Liver (tissue), 8 donors: ENCODE measurements at regions not wholly inside any gene's neighbourhood (a gene's known extent, or its start where the extent isn't known, plus 50 kb on each side); places are given as distances from the start of the nearest gene placed in this dataset.

Experiments used
- DNase-seq: peaks from one replicate; pipeline ENCODE4 v3.0.0-alpha.2; 2017; ENCODE audit warnings: low spot score
- H3K27ac ChIP-seq, 2 donors: one replicate each; pipeline ENCODE4 v1.7.0; 2013; ENCODE audit warnings: inconsistent platforms in 2 of 2, low read length in 2 of 2, control low read depth in 1 of 2, low read depth in 1 of 2, mild to moderate bottlenecking in 1 of 2
- H3K27me3 ChIP-seq, 4 donors: one replicate each; pipeline versions ENCODE4 v1.6.1 to v1.7.0; 2013; ENCODE audit warnings: low read length in 3 of 4, inconsistent platforms in 1 of 4, mild to moderate bottlenecking in 1 of 4, moderate library complexity in 1 of 4; ENCODE audit not compliant: control insufficient read depth in 4 of 4, insufficient read depth in 4 of 4
- H3K36me3 ChIP-seq, 4 donors: one replicate each; pipeline versions ENCODE4 v1.6.1 to v1.7.0; 2013; ENCODE audit warnings: low read length in 3 of 4, mild to moderate bottlenecking in 3 of 4, low read depth in 1 of 4, moderate library complexity in 1 of 4; ENCODE audit not compliant: control insufficient read depth in 4 of 4, insufficient read depth in 3 of 4
- H3K4me1 ChIP-seq, 4 donors: one replicate each; pipeline versions ENCODE4 v1.6.1 to v1.7.0; 2013; ENCODE audit warnings: low read length in 3 of 4, mild to moderate bottlenecking in 3 of 4, moderate library complexity in 1 of 4; ENCODE audit not compliant: control insufficient read depth in 4 of 4, insufficient read depth in 4 of 4
- H3K4me3 ChIP-seq, 3 donors: one replicate each; pipeline versions ENCODE4 v1.6.1 to v1.7.0; 2013; ENCODE audit warnings: low read length in 3 of 3, control low read depth in 1 of 3, low read depth in 1 of 3, mild to moderate bottlenecking in 1 of 3
- H3K9ac ChIP-seq, 2 donors: one replicate each; pipeline ENCODE4 v1.7.0; 2013; ENCODE audit warnings: low read length in 2 of 2, mild to moderate bottlenecking in 2 of 2, moderate library complexity in 2 of 2, control low read depth in 1 of 2, low read depth in 1 of 2
- H3K9me3 ChIP-seq, 4 donors: one replicate each; pipeline versions ENCODE4 v1.6.1 to v1.7.0; 2013; ENCODE audit warnings: low read length in 3 of 4; ENCODE audit not compliant: control insufficient read depth in 4 of 4
- EGR1 ChIP-seq, 2 donors: IDR thresholded peaks; 2 replicates each; pipeline ENCODE4 v1.6.1; 2016 to 2018; ENCODE audit warnings: antibody characterized with exemption in 2 of 2, low read depth in 2 of 2
- GABPA ChIP-seq, 2 donors: IDR thresholded peaks in 1 of 2; conservative IDR thresholded peaks in 1 of 2; 2 replicates each; pipeline ENCODE4 v1.6.1; 2016; ENCODE audit warnings: antibody characterized with exemption in 2 of 2, mild to moderate bottlenecking in 1 of 2, moderate library complexity in 1 of 2
- HNF4G ChIP-seq: IDR thresholded peaks from 2 replicates; pipeline ENCODE4 v1.6.1; 2016; ENCODE audit warnings: antibody characterized with exemption
- JUND ChIP-seq, 2 donors: IDR thresholded peaks; 2 replicates each; pipeline ENCODE4 v1.6.1; 2016; ENCODE audit warnings: antibody characterized with exemption in 2 of 2
- RAD21 ChIP-seq, 2 donors: IDR thresholded peaks; 2 replicates each; pipeline ENCODE4 v1.6.1; 2016; ENCODE audit warnings: antibody characterized with exemption in 2 of 2, mild to moderate bottlenecking in 2 of 2
- RXRA ChIP-seq, 2 donors: IDR thresholded peaks; 2 replicates each; pipeline ENCODE4 v1.6.1; 2017 to 2018; ENCODE audit warnings: antibody characterized with exemption in 2 of 2, mild to moderate bottlenecking in 1 of 2
- SP1 ChIP-seq: IDR thresholded peaks from 2 replicates; pipeline ENCODE4 v1.6.1; 2018; ENCODE audit warnings: antibody characterized with exemption, mild to moderate bottlenecking
- TAF1 ChIP-seq: conservative IDR thresholded peaks from 2 replicates; pipeline ENCODE4 v1.6.1; 2016; ENCODE audit warnings: antibody characterized with exemption, mild to moderate bottlenecking
- WGBS: extraction: QIAGEN DNeasy Blood & Tissue Kit; methylation state at CpG from one replicate; pipeline ENCODE4 v1.1.7; 2013; 5-methylcytosine and 5-hydroxymethylcytosine counted together
- TF ChIP-seq, protein P1 (sequence below): fragments of 150-350 bp; IDR thresholded peaks from 2 replicates; pipeline ENCODE4 v1.5.1; 2017; ENCODE audit warnings: improper control_type of control experiment, low read depth, low read length; ENCODE audit not compliant: missing input control
- TF ChIP-seq, protein P2 (sequence below): IDR thresholded peaks from 2 replicates; pipeline ENCODE4 v1.6.1; 2016; ENCODE audit warnings: antibody characterized with exemption, mild to moderate bottlenecking
- TF ChIP-seq, protein P3 (sequence below): IDR thresholded peaks from 2 replicates; pipeline ENCODE4 v1.6.1; 2016; ENCODE audit warnings: antibody characterized with exemption
- TF ChIP-seq, protein P4 (sequence below): IDR thresholded peaks from 2 replicates; pipeline ENCODE4 v1.6.1; 2016; ENCODE audit warnings: antibody characterized with exemption
- donor health status: healthy.
- donor health status: healthy.
- donor health status: healthy.
- donor health status: healthy.
- donor health status: healthy.

DNA sequence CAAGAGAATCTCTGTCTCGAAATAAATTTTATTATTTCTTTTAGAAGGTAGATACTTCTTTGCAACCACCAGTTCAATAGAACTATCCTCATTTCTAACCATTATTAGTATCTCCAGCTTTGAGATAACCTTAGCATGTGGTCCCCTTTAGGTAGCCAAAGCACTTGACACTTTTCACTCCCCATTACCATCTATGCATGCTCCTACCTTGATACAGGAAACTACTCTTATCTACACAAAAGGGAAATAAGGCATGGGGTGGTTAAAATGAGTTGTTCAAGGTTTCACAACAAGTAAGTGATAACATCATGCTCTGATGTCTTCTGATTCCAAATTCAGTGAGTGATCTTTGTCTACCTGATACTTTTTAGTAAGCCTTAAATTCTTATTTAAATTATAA, 308.2 kb upstream of the CHORDC1 start (continued):
- no peak for TF ChIP-seq RXRA (IDR thresholded peaks at IDR 0.05)
- TF ChIP-seq HNF4G: no peak
- TF ChIP-seq JUND (IDR thresholded peaks at IDR 0.05): no peak
- TF ChIP-seq, protein P1, sequence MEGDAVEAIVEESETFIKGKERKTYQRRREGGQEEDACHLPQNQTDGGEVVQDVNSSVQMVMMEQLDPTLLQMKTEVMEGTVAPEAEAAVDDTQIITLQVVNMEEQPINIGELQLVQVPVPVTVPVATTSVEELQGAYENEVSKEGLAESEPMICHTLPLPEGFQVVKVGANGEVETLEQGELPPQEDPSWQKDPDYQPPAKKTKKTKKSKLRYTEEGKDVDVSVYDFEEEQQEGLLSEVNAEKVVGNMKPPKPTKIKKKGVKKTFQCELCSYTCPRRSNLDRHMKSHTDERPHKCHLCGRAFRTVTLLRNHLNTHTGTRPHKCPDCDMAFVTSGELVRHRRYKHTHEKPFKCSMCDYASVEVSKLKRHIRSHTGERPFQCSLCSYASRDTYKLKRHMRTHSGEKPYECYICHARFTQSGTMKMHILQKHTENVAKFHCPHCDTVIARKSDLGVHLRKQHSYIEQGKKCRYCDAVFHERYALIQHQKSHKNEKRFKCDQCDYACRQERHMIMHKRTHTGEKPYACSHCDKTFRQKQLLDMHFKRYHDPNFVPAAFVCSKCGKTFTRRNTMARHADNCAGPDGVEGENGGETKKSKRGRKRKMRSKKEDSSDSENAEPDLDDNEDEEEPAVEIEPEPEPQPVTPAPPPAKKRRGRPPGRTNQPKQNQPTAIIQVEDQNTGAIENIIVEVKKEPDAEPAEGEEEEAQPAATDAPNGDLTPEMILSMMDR: no peak
- no peak for TF ChIP-seq SP1

DNA sequence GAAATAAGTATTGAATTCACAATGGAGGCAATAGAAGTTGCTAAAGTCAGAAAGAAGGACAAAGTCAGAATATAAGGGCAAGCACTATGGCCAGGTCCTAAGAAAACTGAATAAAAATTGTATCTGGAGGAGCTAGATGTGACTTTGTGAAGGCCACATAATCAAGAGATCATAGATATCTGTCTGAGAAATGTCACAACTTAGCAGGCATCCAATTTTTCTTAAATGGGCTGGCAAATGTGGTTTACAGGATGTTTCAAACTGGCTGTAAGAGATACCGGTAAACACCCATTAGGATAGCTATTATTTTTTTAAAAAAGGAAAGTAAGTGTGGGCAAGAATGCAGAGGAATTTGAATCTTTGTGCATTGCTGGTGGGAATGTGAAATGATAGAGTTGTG, 303.1 kb upstream of the CHORDC1 start:
- WGBS: 84% methylated on average over 1 of the region's 1 CpG
- Histone ChIP-seq H3K36me3 (no peaks in the 10 kb centered on the region), H3K27ac (no peak overlapping the region), H3K9me3 (no peaks in the 10 kb centered on the region), H3K4me3 (no peak overlapping the region), H3K9ac (no peak overlapping the region), H3K27me3 (no peaks in the 10 kb centered on the region), H3K4me1 (no peaks in the 10 kb centered on the region)
- DNase-seq: no peak
- TF ChIP-seq, protein P2, sequence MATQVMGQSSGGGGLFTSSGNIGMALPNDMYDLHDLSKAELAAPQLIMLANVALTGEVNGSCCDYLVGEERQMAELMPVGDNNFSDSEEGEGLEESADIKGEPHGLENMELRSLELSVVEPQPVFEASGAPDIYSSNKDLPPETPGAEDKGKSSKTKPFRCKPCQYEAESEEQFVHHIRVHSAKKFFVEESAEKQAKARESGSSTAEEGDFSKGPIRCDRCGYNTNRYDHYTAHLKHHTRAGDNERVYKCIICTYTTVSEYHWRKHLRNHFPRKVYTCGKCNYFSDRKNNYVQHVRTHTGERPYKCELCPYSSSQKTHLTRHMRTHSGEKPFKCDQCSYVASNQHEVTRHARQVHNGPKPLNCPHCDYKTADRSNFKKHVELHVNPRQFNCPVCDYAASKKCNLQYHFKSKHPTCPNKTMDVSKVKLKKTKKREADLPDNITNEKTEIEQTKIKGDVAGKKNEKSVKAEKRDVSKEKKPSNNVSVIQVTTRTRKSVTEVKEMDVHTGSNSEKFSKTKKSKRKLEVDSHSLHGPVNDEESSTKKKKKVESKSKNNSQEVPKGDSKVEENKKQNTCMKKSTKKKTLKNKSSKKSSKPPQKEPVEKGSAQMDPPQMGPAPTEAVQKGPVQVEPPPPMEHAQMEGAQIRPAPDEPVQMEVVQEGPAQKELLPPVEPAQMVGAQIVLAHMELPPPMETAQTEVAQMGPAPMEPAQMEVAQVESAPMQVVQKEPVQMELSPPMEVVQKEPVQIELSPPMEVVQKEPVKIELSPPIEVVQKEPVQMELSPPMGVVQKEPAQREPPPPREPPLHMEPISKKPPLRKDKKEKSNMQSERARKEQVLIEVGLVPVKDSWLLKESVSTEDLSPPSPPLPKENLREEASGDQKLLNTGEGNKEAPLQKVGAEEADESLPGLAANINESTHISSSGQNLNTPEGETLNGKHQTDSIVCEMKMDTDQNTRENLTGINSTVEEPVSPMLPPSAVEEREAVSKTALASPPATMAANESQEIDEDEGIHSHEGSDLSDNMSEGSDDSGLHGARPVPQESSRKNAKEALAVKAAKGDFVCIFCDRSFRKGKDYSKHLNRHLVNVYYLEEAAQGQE: no peak

DNA sequence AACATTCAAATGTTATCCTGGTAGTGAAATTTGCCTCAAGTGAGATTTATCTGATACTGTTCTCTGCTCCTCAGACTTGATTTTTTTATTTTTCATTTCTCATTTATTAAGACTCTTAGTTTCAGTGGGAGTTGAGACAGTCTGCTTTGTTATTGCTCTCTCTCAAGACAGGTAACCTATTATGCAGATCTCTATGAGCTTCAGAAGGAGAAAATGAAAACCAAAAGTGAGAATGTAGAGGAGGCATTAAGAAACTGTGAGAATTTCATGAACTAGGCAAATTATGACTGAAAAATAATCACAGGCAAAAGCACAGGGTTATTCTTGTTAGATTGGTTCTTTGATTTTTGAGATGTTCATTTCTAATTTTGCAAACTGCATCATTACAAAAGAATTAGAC, 290.0 kb upstream of the CHORDC1 start:
- Histone ChIP-seq H3K27me3 (no peaks in the 10 kb centered on the region), H3K9me3 (no peaks in the 10 kb centered on the region), H3K27ac (no peak overlapping the region), H3K9ac (no peak overlapping the region), H3K4me1 (no peaks in the 10 kb centered on the region), H3K4me3 (no peak overlapping the region), H3K36me3 (no peaks in the 10 kb centered on the region)
- TF ChIP-seq JUND (IDR thresholded peaks at IDR 0.05) (no peak), RXRA (IDR thresholded peaks at IDR 0.05) (no peak), RAD21 (IDR thresholded peaks at IDR 0.05) (no peak), GABPA (IDR thresholded peaks at IDR 0.05 in 1 of 2, conservative IDR thresholded peaks at IDR 0.05 in 1 of 2) (no peak), SP1 (no peak), TAF1 (no peak), EGR1 (IDR thresholded peaks at IDR 0.05; ENCODE audit: low read depth in 2 of 2) (no peak)
- TF ChIP-seq, protein P3, sequence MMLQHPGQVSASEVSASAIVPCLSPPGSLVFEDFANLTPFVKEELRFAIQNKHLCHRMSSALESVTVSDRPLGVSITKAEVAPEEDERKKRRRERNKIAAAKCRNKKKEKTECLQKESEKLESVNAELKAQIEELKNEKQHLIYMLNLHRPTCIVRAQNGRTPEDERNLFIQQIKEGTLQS: no peak
- TF ChIP-seq, protein P4, sequence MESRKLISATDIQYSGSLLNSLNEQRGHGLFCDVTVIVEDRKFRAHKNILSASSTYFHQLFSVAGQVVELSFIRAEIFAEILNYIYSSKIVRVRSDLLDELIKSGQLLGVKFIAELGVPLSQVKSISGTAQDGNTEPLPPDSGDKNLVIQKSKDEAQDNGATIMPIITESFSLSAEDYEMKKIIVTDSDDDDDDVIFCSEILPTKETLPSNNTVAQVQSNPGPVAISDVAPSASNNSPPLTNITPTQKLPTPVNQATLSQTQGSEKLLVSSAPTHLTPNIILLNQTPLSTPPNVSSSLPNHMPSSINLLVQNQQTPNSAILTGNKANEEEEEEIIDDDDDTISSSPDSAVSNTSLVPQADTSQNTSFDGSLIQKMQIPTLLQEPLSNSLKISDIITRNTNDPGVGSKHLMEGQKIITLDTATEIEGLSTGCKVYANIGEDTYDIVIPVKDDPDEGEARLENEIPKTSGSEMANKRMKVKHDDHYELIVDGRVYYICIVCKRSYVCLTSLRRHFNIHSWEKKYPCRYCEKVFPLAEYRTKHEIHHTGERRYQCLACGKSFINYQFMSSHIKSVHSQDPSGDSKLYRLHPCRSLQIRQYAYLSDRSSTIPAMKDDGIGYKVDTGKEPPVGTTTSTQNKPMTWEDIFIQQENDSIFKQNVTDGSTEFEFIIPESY: no peak
- no peak for DNase-seq
